CD8-positive, alpha-beta memory T cell (primary cell): ENCODE measurements at regions not wholly inside any gene's neighbourhood (a gene's known extent, or its start where the extent isn't known, plus 50 kb on each side); places are given as distances from the start of the nearest gene placed in this dataset.

Experiments
- CTCF ChIA-PET: fragments of 350-600 bp; sonication (Branson Sonifier 250); formaldehyde crosslinking; loops from one replicate; lab custom pipeline; 2021; ENCODE audit warnings: antibody characterized with exemption; lab: Charles Lee
- POLR2A ChIA-PET: fragments of 350-600 bp; sonication (Branson Sonifier 250); formaldehyde crosslinking; loops from one replicate; lab custom pipeline; 2021; ENCODE audit warnings: antibody characterized with exemption; lab: Charles Lee
- DNase-seq, 5 donors: peaks; one replicate each; pipeline versions ENCODE4 v3.0.0 to v3.0.0-alpha.2; 2020 to 2022; ENCODE audit warnings: mixed read lengths in 1 of 5
- H3K27ac ChIP-seq: one replicate; pipeline ENCODE4 v1.7.0; 2013; ENCODE audit warnings: low read depth, mild to moderate bottlenecking, low read length, moderate library complexity
- H3K27me3 ChIP-seq: 2 replicates; pipeline ENCODE4 v1.7.0; 2013; ENCODE audit warnings: low read length, mild to moderate bottlenecking; ENCODE audit not compliant: insufficient read depth, poor library complexity, severe bottlenecking
- H3K36me3 ChIP-seq: 2 replicates; pipeline ENCODE4 v1.7.0; 2013; ENCODE audit warnings: mild to moderate bottlenecking, low read length, moderate library complexity; ENCODE audit not compliant: insufficient read depth
- H3K4me1 ChIP-seq: 2 replicates; pipeline ENCODE4 v1.7.0; 2013; ENCODE audit warnings: mild to moderate bottlenecking, low read length, moderate library complexity; ENCODE audit not compliant: insufficient read depth
- H3K4me3 ChIP-seq: 2 replicates; pipeline ENCODE4 v1.7.0; 2013; ENCODE audit warnings: mild to moderate bottlenecking, low read length
- H3K9me3 ChIP-seq: 2 replicates; pipeline ENCODE4 v1.7.0; 2013; ENCODE audit warnings: mild to moderate bottlenecking, low read length
- H3K27ac Mint-ChIP-seq, 8 donors: one replicate each; pipeline ENCODE4 v1.8.0; 2020 to 2021; ENCODE audit warnings: mixed read lengths in 8 of 8, mild to moderate bottlenecking in 6 of 8, inconsistent platforms in 3 of 8, moderate library complexity in 3 of 8
- H3K27me3 Mint-ChIP-seq, 2 donors: one replicate each; pipeline ENCODE4 v1.8.0; 2020 to 2021; ENCODE audit warnings: mixed read lengths in 2 of 2, mild to moderate bottlenecking in 1 of 2, moderate library complexity in 1 of 2
- H3K36me3 Mint-ChIP-seq, 3 donors: one replicate each; pipeline ENCODE4 v1.8.0; 2020 to 2021; ENCODE audit warnings: mixed read lengths in 3 of 3, inconsistent platforms in 1 of 3, mild to moderate bottlenecking in 1 of 3
- H3K4me1 Mint-ChIP-seq, 3 donors: one replicate each; pipeline ENCODE4 v1.8.0; 2020 to 2021; ENCODE audit warnings: mixed read lengths in 3 of 3, inconsistent platforms in 1 of 3, mild to moderate bottlenecking in 1 of 3
- H3K4me3 Mint-ChIP-seq, 7 donors: one replicate each; pipeline ENCODE4 v1.8.0; 2020 to 2021; ENCODE audit warnings: mixed read lengths in 7 of 7, mild to moderate bottlenecking in 6 of 7, moderate library complexity in 4 of 7, inconsistent platforms in 2 of 7
- H3K9me3 Mint-ChIP-seq, 5 donors: one replicate each; pipeline ENCODE4 v1.8.0; 2020 to 2022; ENCODE audit warnings: mixed read lengths in 5 of 5, mild to moderate bottlenecking in 3 of 5, moderate library complexity in 2 of 5, inconsistent platforms in 1 of 5

DNA sequence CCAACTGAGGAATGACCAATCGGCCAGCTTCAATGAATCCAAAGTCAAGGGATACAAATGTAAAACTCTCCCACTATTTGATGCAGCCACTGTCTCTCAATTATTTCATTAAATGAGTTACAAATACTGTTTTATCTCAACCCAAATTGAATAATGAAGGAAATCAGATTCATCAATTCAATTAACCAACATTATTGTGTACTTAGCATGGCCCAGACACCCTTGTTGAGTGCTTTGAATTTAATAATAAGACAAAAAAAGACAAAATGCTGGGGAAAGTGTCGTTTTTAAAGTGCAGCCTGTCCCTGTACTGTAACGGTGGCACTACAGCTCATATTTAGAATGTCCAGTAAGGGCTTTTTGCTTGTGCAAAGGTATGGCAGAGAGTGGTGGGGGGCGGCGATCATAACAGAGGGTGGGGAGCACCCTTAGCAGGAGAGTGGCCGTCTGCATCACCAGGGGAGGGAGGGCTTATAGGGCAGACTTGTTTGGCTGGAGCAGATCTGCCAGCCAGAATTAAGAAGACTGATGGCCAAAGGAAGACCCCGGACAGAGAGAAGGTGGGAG lies 123.8 kb upstream of the GALNT2 start:
- Histone ChIP-seq H3K27me3 (no peaks in the 10 kb centered on the region), H3K4me3 (no peak overlapping the region), H3K4me1 (no peaks in the 10 kb centered on the region), H3K9me3 (no peaks in the 10 kb centered on the region), H3K27ac (no peak overlapping the region), H3K36me3 (no peaks in the 10 kb centered on the region)
- peaks cover 0 to 14% of the 10 kb centered on the region in 2 donors for H3K27me3 Mint-ChIP-seq
- no peaks in the 10 kb centered on the region for H3K36me3 Mint-ChIP-seq
- CTCF ChIA-PET = no interaction called here
- H3K4me1 Mint-ChIP-seq = no peaks in the 10 kb centered on the region
- no peak overlapping the region for H3K27ac Mint-ChIP-seq
- POLR2A ChIA-PET = no interaction called here
- H3K4me3 Mint-ChIP-seq = no peak overlapping the region
- no peaks in the 10 kb centered on the region for H3K9me3 Mint-ChIP-seq
- no peak for DNase-seq

DNA sequence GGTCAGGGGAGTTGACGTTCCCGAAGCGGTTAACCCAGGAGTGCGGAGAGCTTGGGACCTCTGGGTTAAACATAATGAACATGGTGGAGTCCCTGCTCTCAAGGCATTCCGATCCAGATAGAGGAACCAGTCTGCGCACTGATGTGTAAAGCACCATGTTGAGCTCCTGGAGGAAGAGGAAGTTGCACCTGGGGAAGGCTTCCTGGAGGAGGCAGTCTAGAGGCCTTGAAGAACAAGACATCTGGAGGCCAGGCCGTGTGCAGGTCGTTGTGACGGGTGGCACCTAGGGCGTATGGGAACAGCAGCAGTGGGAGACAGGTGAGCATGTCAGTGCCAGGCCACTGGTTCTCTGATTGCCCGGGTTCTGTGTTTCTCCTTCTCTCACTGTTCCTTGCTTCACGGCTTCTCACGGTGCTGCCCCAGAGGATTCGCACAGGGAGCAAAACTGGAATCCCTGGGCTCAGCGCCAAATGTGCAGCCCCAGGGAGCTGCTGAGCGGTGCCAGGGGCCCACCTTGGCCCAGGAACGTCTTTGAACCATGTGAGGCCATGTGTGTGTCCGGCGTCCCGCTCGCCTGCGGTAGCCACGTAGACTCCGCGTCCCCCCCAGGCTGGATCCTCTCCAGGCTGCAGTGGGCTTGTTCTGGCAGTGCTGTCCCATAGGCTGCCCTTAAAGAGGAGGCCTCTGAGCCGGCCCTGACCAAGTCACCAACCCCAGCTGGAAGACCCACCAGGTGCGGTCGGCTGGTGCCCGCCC lies 122.9 kb upstream of the GALNT2 start:
- H3K9me3 ChIP-seq = no peaks in the 10 kb centered on the region
- no peaks in the 10 kb centered on the region for H3K27me3 ChIP-seq
- H3K36me3 ChIP-seq = no peaks in the 10 kb centered on the region
- H3K4me1 Mint-ChIP-seq = no peaks in the 10 kb centered on the region
- no peaks in the 10 kb centered on the region for H3K4me1 ChIP-seq
- no peaks in the 10 kb centered on the region for H3K9me3 Mint-ChIP-seq
- ChIA-PET CTCF (no interaction called here), POLR2A (no interaction called here)
- no peak overlapping the region for H3K4me3 Mint-ChIP-seq
- no peak overlapping the region for H3K27ac ChIP-seq
- DNase-seq = no peak
- H3K4me3 ChIP-seq = no peak overlapping the region
- H3K27ac Mint-ChIP-seq = no peak overlapping the region
- H3K36me3 Mint-ChIP-seq = no peaks in the 10 kb centered on the region
- H3K27me3 Mint-ChIP-seq = peaks cover 0 to 14% of the 10 kb centered on the region in 2 donors

- no peak for DNase-seq
- no peak overlapping the region for H3K27ac Mint-ChIP-seq
- H3K36me3 ChIP-seq = no peaks in the 10 kb centered on the region
- CTCF ChIA-PET = no interaction called here
- H3K36me3 Mint-ChIP-seq = no peaks in the 10 kb centered on the region
- no peak overlapping the region for H3K4me3 ChIP-seq
- no peaks in the 10 kb centered on the region for H3K4me1 Mint-ChIP-seq
- H3K27me3 ChIP-seq = no peaks in the 10 kb centered on the region
- H3K4me1 ChIP-seq = no peaks in the 10 kb centered on the region
- no peaks in the 10 kb centered on the region for H3K9me3 Mint-ChIP-seq
- no peaks in the 10 kb centered on the region for H3K9me3 ChIP-seq
- no peak overlapping the region for H3K4me3 Mint-ChIP-seq
- no peak overlapping the region for H3K27ac ChIP-seq
- POLR2A ChIA-PET = no interaction called here
- peaks cover 1 to 16% of the 10 kb centered on the region in 2 donors for H3K27me3 Mint-ChIP-seq
Observed at GRCh38 chr1:229945795-229946194, 121.2 kb upstream of the GALNT2 start.

DNA sequence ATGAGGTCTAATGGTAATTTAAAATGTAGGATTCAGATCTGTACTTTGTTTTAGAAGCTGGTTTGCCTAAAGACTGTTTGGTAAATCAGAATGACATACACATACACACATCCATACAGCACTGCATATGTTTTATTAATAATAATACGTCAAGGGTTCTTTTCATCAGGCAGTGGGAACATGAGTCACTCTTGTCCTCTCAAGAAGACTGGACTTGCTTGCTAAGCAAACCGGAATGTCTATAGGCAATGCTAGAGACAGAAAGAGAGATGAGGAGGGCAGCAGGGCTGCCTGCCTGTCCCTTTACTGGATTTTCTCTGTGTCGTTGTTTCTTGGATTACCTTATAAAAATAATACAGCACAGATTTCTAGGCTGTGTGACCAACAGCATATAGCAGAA lies 119.1 kb upstream of the GALNT2 start:
- Mint-ChIP-seq H3K4me1 (no peaks in the 10 kb centered on the region), H3K36me3 (no peaks in the 10 kb centered on the region), H3K9me3 (no peaks in the 10 kb centered on the region), H3K27me3 (peaks cover 1 to 12% of the 10 kb centered on the region in 2 donors), H3K27ac (no peak overlapping the region), H3K4me3 (no peak overlapping the region)
- no peak for DNase-seq
- Histone ChIP-seq H3K4me1 (no peaks in the 10 kb centered on the region), H3K9me3 (no peaks in the 10 kb centered on the region), H3K27me3 (no peaks in the 10 kb centered on the region), H3K36me3 (no peaks in the 10 kb centered on the region), H3K4me3 (no peak overlapping the region), H3K27ac (no peak overlapping the region)
- ChIA-PET CTCF (no interaction called here), POLR2A (no interaction called here)

- peaks cover 1 to 12% of the 10 kb centered on the region in 2 donors for H3K27me3 Mint-ChIP-seq
- H3K4me1 Mint-ChIP-seq = peaks cover 2 to 3% (median 2%) of the 10 kb centered on the region in 3 donors
- DNase-seq = no peak
- Histone ChIP-seq H3K27ac (no peak overlapping the region), H3K4me1 (no peaks in the 10 kb centered on the region), H3K27me3 (no peaks in the 10 kb centered on the region), H3K9me3 (no peaks in the 10 kb centered on the region), H3K36me3 (no peaks in the 10 kb centered on the region), H3K4me3 (no peak overlapping the region)
- H3K4me3 Mint-ChIP-seq = no peak overlapping the region
- ChIA-PET CTCF (no interaction called here), POLR2A (no interaction called here)
- H3K36me3 Mint-ChIP-seq = no peaks in the 10 kb centered on the region
- no peak overlapping the region for H3K27ac Mint-ChIP-seq
- no peaks in the 10 kb centered on the region for H3K9me3 Mint-ChIP-seq
Observed at GRCh38 chr1:229948438-229948837, 118.6 kb upstream of the GALNT2 start.

DNA sequence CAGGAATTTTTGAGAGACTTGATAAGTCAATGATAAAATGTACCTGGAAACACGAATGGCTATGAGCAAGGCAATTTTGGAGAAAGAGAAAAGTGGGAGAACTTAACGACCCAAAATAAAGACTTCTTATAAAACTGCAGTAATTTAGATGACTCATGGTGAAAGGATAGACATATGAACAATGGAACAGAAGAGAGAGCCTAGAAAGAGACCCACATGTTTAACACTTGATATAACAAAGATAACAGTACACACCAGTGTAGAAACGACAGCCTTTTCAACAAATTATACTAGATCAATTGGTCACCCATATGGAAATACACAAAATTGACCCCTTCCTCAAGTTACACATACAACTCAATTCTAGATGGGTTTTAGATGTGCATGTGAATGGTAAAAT lies 117.5 kb upstream of the GALNT2 start:
- H3K27me3 ChIP-seq = no peaks in the 10 kb centered on the region

GRCh38 chr1:229950020-229950419 lies 117.0 kb upstream of the GALNT2 start:
- no peak overlapping the region for H3K4me3 Mint-ChIP-seq
- no peak for DNase-seq
- H3K27ac ChIP-seq = no peak overlapping the region
- H3K36me3 ChIP-seq = no peaks in the 10 kb centered on the region
- H3K27ac Mint-ChIP-seq = no peak overlapping the region
- H3K27me3 Mint-ChIP-seq = peaks cover 1 to 11% of the 10 kb centered on the region in 2 donors
- no peaks in the 10 kb centered on the region for H3K4me1 ChIP-seq
- no peaks in the 10 kb centered on the region for H3K36me3 Mint-ChIP-seq
- no peaks in the 10 kb centered on the region for H3K27me3 ChIP-seq
- H3K9me3 ChIP-seq = no peaks in the 10 kb centered on the region
- H3K4me1 Mint-ChIP-seq = peaks cover 9 to 16% (median 12%) of the 10 kb centered on the region in 3 donors
- CTCF ChIA-PET = no interaction called here
- POLR2A ChIA-PET = no interaction called here
- no peaks in the 10 kb centered on the region for H3K9me3 Mint-ChIP-seq
- H3K4me3 ChIP-seq = no peak overlapping the region

More for the DNA sequence above, 117.5 kb upstream of the GALNT2 start:
- no peak for DNase-seq
- Mint-ChIP-seq H3K27ac (no peak overlapping the region), H3K4me3 (no peak overlapping the region), H3K36me3 (no peaks in the 10 kb centered on the region), H3K27me3 (peaks cover 1 to 12% of the 10 kb centered on the region in 2 donors), H3K4me1 (peaks cover 9 to 13% (median 12%) of the 10 kb centered on the region in 3 donors), H3K9me3 (no peaks in the 10 kb centered on the region)
- Histone ChIP-seq H3K9me3 (no peaks in the 10 kb centered on the region), H3K36me3 (no peaks in the 10 kb centered on the region), H3K4me1 (no peaks in the 10 kb centered on the region), H3K4me3 (no peak overlapping the region), H3K27ac (no peak overlapping the region)
- POLR2A ChIA-PET = no interaction called here
- CTCF ChIA-PET = no interaction called here

GRCh38 chr1:229950908-229951307 lies 116.1 kb upstream of the GALNT2 start:
- no peak overlapping the region for H3K27ac Mint-ChIP-seq
- DNase-seq = no peak
- peaks cover 9 to 16% (median 12%) of the 10 kb centered on the region in 3 donors for H3K4me1 Mint-ChIP-seq
- no peak overlapping the region for H3K4me3 ChIP-seq
- H3K27me3 Mint-ChIP-seq = peaks cover 2 to 6% of the 10 kb centered on the region in 2 donors
- H3K27ac ChIP-seq = no peak overlapping the region
- no peak overlapping the region for H3K4me3 Mint-ChIP-seq
- no peaks in the 10 kb centered on the region for H3K27me3 ChIP-seq
- H3K4me1 ChIP-seq = no peaks in the 10 kb centered on the region
- ChIA-PET CTCF (no interaction called here), POLR2A (no interaction called here)
- H3K9me3 Mint-ChIP-seq = no peaks in the 10 kb centered on the region
- no peaks in the 10 kb centered on the region for H3K36me3 ChIP-seq
- H3K36me3 Mint-ChIP-seq = no peaks in the 10 kb centered on the region
- H3K9me3 ChIP-seq = no peaks in the 10 kb centered on the region
